ENCODE measurements at regions not wholly inside any gene's neighbourhood (a gene's known extent, or its start where the extent isn't known, plus 50 kb on each side); places are given as distances from the start of the nearest gene placed in this dataset.
"Not testable (repeated sequence)": the region's sequence is repeated elsewhere in the genome, so short reads cannot be mapped to it uniquely, and the experiment has no call there.

GRCh38 chr5:124528838-124529237, 217.6 kb downstream of the ZNF608 start:
- peaks cover 26 to 27% of the 10 kb centered on the region in 2 donors for H3K9me3 Mint-ChIP-seq
- ATAC-seq (peak; percentile 75 to 93), DNase-seq (ENCODE audit: low spot score in 2 of 2) (peak in 1 of 2 donors; percentile 3)
- H3K27ac Mint-ChIP-seq: no peak overlapping the region
- H3K36me3 Mint-ChIP-seq: peaks cover 0 to 7% of the 10 kb centered on the region in 2 donors

- ATAC-seq: peak in 1 of 2 donors; percentile 75
Measured at GRCh38 chr5:124527220-124527991, 219.0 kb downstream of the ZNF608 start.

GRCh38 chr5:124526079-124526478, 220.4 kb downstream of the ZNF608 start:
- peaks cover 21 to 29% of the 10 kb centered on the region in 2 donors for H3K9me3 Mint-ChIP-seq
- not testable (repeated sequence) for DNase-seq (ENCODE audit: low spot score in 2 of 2); H3K27ac Mint-ChIP-seq; ATAC-seq; H3K36me3 Mint-ChIP-seq

More at GRCh38 chr5:124527220-124527991, 219.0 kb downstream of the ZNF608 start:
- no peak for DNase-seq (ENCODE audit: low spot score in 2 of 2)
- no peak overlapping the region for H3K27ac Mint-ChIP-seq
- H3K9me3 Mint-ChIP-seq: peaks cover 21 to 27% of the 10 kb centered on the region in 2 donors
- peaks cover 0 to 7% of the 10 kb centered on the region in 2 donors for H3K36me3 Mint-ChIP-seq

GRCh38 chr5:124524552-124525232, 221.7 kb downstream of the ZNF608 start:
- ATAC-seq (no peak), DNase-seq (ENCODE audit: low spot score in 2 of 2) (no peak)
- Mint-ChIP-seq H3K36me3 (no peaks in the 10 kb centered on the region), H3K9me3 (peaks cover 17 to 21% of the 10 kb centered on the region in 2 donors), H3K27ac (no peak overlapping the region)

GRCh38 chr5:124523897-124524296, 222.5 kb downstream of the ZNF608 start:
- ATAC-seq (no peak), DNase-seq (ENCODE audit: low spot score in 2 of 2) (no peak)
- H3K9me3 Mint-ChIP-seq: peaks cover 18 to 21% of the 10 kb centered on the region in 2 donors
- H3K36me3 Mint-ChIP-seq: no peaks in the 10 kb centered on the region
- H3K27ac Mint-ChIP-seq: no peak overlapping the region

- no peak for ATAC-seq
- DNase-seq (ENCODE audit: low spot score in 2 of 2): no peak
- no peak overlapping the region for H3K27ac Mint-ChIP-seq
- no peaks in the 10 kb centered on the region for H3K36me3 Mint-ChIP-seq
- H3K9me3 Mint-ChIP-seq: peaks cover 15 to 18% of the 10 kb centered on the region in 2 donors
Measured at GRCh38 chr5:124522992-124523391, 223.4 kb downstream of the ZNF608 start.

- Mint-ChIP-seq H3K9me3 (peaks cover 9 to 17% of the 10 kb centered on the region in 2 donors), H3K27ac (no peak overlapping the region), H3K36me3 (no peaks in the 10 kb centered on the region)
- DNase-seq (ENCODE audit: low spot score in 2 of 2) (no peak), ATAC-seq (no peak)
Measured at GRCh38 chr5:124521461-124522230, 224.8 kb downstream of the ZNF608 start.

GRCh38 chr5:124519396-124519795, 227.0 kb downstream of the ZNF608 start:
- Mint-ChIP-seq H3K27ac (no peak overlapping the region), H3K36me3 (no peaks in the 10 kb centered on the region), H3K9me3 (peaks cover 4 to 10% of the 10 kb centered on the region in 2 donors)
- no peak for DNase-seq (ENCODE audit: low spot score in 2 of 2)
- ATAC-seq: no peak

- DNase-seq (ENCODE audit: low spot score in 2 of 2) (no peak), ATAC-seq (no peak)
- H3K27ac Mint-ChIP-seq: no peak overlapping the region
- H3K9me3 Mint-ChIP-seq: peaks cover 0 to 4% of the 10 kb centered on the region in 2 donors
- no peaks in the 10 kb centered on the region for H3K36me3 Mint-ChIP-seq
Measured at GRCh38 chr5:124516567-124516966, 229.9 kb downstream of the ZNF608 start.

- no peak for ATAC-seq
- H3K27ac Mint-ChIP-seq: no peak overlapping the region
- H3K9me3 Mint-ChIP-seq: peaks cover 0 to 4% of the 10 kb centered on the region in 2 donors
- no peaks in the 10 kb centered on the region for H3K36me3 Mint-ChIP-seq
- DNase-seq (ENCODE audit: low spot score in 2 of 2): no peak
Measured at GRCh38 chr5:124515497-124516245, 230.8 kb downstream of the ZNF608 start.

- no peak for DNase-seq (ENCODE audit: low spot score in 2 of 2)
- H3K36me3 Mint-ChIP-seq: no peaks in the 10 kb centered on the region
- no peak overlapping the region for H3K27ac Mint-ChIP-seq
- ATAC-seq: no peak
- H3K9me3 Mint-ChIP-seq: peaks cover 0 to 4% of the 10 kb centered on the region in 2 donors
Measured at GRCh38 chr5:124514956-124515355, 231.5 kb downstream of the ZNF608 start.

- Mint-ChIP-seq H3K27ac (no peak overlapping the region), H3K36me3 (no peaks in the 10 kb centered on the region), H3K9me3 (no peaks in the 10 kb centered on the region)
- no peak for DNase-seq (ENCODE audit: low spot score in 2 of 2)
- no peak for ATAC-seq
Measured at GRCh38 chr5:124512952-124513632, 233.3 kb downstream of the ZNF608 start.

- Mint-ChIP-seq H3K27ac (no peak overlapping the region), H3K36me3 (no peaks in the 10 kb centered on the region), H3K9me3 (no peaks in the 10 kb centered on the region)
- DNase-seq (ENCODE audit: low spot score in 2 of 2) (no peak), ATAC-seq (no peak)
Measured at GRCh38 chr5:124512236-124512635, 234.2 kb downstream of the ZNF608 start.

- DNase-seq (ENCODE audit: low spot score in 2 of 2) (no peak), ATAC-seq (no peak)
- H3K9me3 Mint-ChIP-seq: no peaks in the 10 kb centered on the region
- H3K36me3 Mint-ChIP-seq: no peaks in the 10 kb centered on the region
- H3K27ac Mint-ChIP-seq: no peak overlapping the region
Measured at GRCh38 chr5:124511791-124512190, 234.6 kb downstream of the ZNF608 start.

- no peak for DNase-seq (ENCODE audit: low spot score in 2 of 2)
- no peak for ATAC-seq
- H3K36me3 Mint-ChIP-seq: no peaks in the 10 kb centered on the region
- no peak overlapping the region for H3K27ac Mint-ChIP-seq
- no peaks in the 10 kb centered on the region for H3K9me3 Mint-ChIP-seq
Measured at GRCh38 chr5:124507688-124508087, 238.8 kb downstream of the ZNF608 start.
